Neural cell (in vitro differentiated cells): ENCODE measurements at regions not wholly inside any gene's neighbourhood (a gene's known extent, or its start where the extent isn't known, plus 50 kb on each side); places are given as distances from the start of the nearest gene placed in this dataset.

ENCODE experiments used
- CTCF ChIP-seq: fragments of 450-650 bp; IDR thresholded peaks from 2 replicates; pipeline ENCODE4 v1.5.1; 2014; ENCODE audit warnings: antibody characterized with exemption, mild to moderate bottlenecking, moderate library complexity; ENCODE audit not compliant: poor library complexity, severe bottlenecking
- EP300 ChIP-seq: fragments of 450-650 bp; conservative IDR thresholded peaks from 2 replicates; pipeline ENCODE4 v1.6.1; 2014; ENCODE audit warnings: antibody characterized with exemption, mild to moderate bottlenecking, moderate library complexity; ENCODE audit not compliant: poor library complexity, severe bottlenecking
- POLR2AphosphoS5 ChIP-seq: IDR thresholded peaks from 2 replicates; pipeline ENCODE4 v1.6.1; 2012
- RAD21 ChIP-seq: fragments of 450-650 bp; conservative IDR thresholded peaks from 2 replicates; pipeline ENCODE4 v1.6.1; 2014; ENCODE audit warnings: antibody characterized with exemption, mild to moderate bottlenecking, moderate library complexity
- TAF1 ChIP-seq: IDR thresholded peaks from 2 replicates; pipeline ENCODE4 v1.6.1; 2012; ENCODE audit warnings: low read depth

GRCh38 chr5:109553846-109554245, 135.9 kb upstream of the MAN2A1 start:
- TF ChIP-seq CTCF, result no peak
- TF ChIP-seq POLR2AphosphoS5, result no peak
- TF ChIP-seq EP300, result no peak
- no peak for TF ChIP-seq TAF1
- TF ChIP-seq RAD21, result no peak
